ENCODE measurements at regions not wholly inside any gene's neighbourhood (a gene's known extent, or its start where the extent isn't known, plus 50 kb on each side); places are given as distances from the start of the nearest gene placed in this dataset.
"Not testable (repeated sequence)": the region's sequence is repeated elsewhere in the genome, so short reads cannot be mapped to it uniquely, and the experiment has no call there.

- no peak for FAIRE-seq
Measured at GRCh38 chr10:23493711-23494110, 54.8 kb downstream of the OTUD1 start.

GRCh38 chr10:23496727-23497126, 57.9 kb downstream of the OTUD1 start:
- no peak for FAIRE-seq

GRCh38 chr10:23499372-23500132, 60.7 kb downstream of the OTUD1 start:
- no peak for FAIRE-seq

GRCh38 chr10:23505797-23506465, 67.1 kb downstream of the OTUD1 start:
- FAIRE-seq: no peak

GRCh38 chr10:23512355-23513058, 73.6 kb downstream of the OTUD1 start:
- FAIRE-seq: no peak

GRCh38 chr10:23513621-23514020, 74.7 kb downstream of the OTUD1 start:
- FAIRE-seq: not testable (repeated sequence)

- FAIRE-seq: no peak
Measured at GRCh38 chr10:23514321-23514720, 75.4 kb downstream of the OTUD1 start.

GRCh38 chr10:23516530-23516929, 77.7 kb downstream of the OTUD1 start:
- no peak for FAIRE-seq

GRCh38 chr10:23517155-23517554, 78.3 kb downstream of the OTUD1 start:
- no peak for FAIRE-seq

- FAIRE-seq: no peak
Measured at GRCh38 chr10:23521735-23522134, 82.9 kb downstream of the OTUD1 start.

- FAIRE-seq: no peak
Measured at GRCh38 chr10:23522345-23522744, 83.5 kb downstream of the OTUD1 start.

GRCh38 chr10:23523251-23523650, 84.4 kb downstream of the OTUD1 start:
- FAIRE-seq: no peak

GRCh38 chr10:23525406-23525805, 86.5 kb downstream of the OTUD1 start:
- FAIRE-seq: no peak

GRCh38 chr10:23528419-23528818, 89.5 kb downstream of the OTUD1 start:
- no peak for FAIRE-seq

- no peak for FAIRE-seq
Measured at GRCh38 chr10:23529625-23530024, 90.8 kb downstream of the OTUD1 start.

- peak; percentile 95 for FAIRE-seq
Measured at GRCh38 chr10:23530079-23530478, 91.2 kb downstream of the OTUD1 start.

- FAIRE-seq: no peak
Measured at GRCh38 chr10:23533212-23533611, 94.3 kb downstream of the OTUD1 start.

GRCh38 chr10:23534326-23534725, 95.5 kb downstream of the OTUD1 start:
- no peak for FAIRE-seq

- FAIRE-seq: no peak
Measured at GRCh38 chr10:23534761-23535160, 95.9 kb downstream of the OTUD1 start.

GRCh38 chr10:23535381-23535780, 96.5 kb downstream of the OTUD1 start:
- no peak for FAIRE-seq

GRCh38 chr10:23538968-23539367, 100.1 kb downstream of the OTUD1 start:
- no peak for FAIRE-seq

GRCh38 chr10:23540401-23541030, 101.6 kb downstream of the OTUD1 start:
- no peak for FAIRE-seq

GRCh38 chr10:23543691-23544380, 105.0 kb downstream of the OTUD1 start:
- no peak for FAIRE-seq
